ENCODE measurements at regions not wholly inside any gene's neighbourhood (a gene's known extent, or its start where the extent isn't known, plus 50 kb on each side); places are given as distances from the start of the nearest gene placed in this dataset.

DNA sequence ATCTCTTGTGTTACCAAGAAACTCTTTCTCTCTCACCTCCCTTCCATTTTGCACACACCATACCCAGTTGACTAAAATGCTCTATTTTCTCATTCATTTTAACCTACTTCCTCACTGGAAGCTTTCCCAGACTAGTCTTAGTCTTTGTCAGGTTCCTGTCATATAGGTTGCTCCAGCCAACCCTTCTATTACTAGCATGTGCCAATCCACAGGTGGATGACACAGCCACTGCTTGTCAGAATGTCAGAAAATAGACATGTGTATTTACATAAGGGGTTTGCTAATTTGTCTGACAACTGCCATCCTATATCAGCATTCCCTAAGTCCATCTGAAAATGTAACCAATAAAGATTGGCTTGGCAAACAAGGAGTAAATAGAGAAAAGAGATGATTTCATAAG, 239.2 kb upstream of the SMIM31 start:
- DNase-seq = no peak
- Mint-ChIP-seq H3K27me3 (no peaks in the 10 kb centered on the region), H3K4me3 (no peak overlapping the region), H3K4me1 (ENCODE audit: low read depth in 2 of 2) (no peaks in the 10 kb centered on the region), H3K9me3 (peaks cover 0 to 9% of the 10 kb centered on the region in 2 donors), H3K27ac (no peak overlapping the region), H3K36me3 (ENCODE audit: insufficient read depth) (no peaks in the 10 kb centered on the region)
- no peak for ATAC-seq (replicated peaks)

DNA sequence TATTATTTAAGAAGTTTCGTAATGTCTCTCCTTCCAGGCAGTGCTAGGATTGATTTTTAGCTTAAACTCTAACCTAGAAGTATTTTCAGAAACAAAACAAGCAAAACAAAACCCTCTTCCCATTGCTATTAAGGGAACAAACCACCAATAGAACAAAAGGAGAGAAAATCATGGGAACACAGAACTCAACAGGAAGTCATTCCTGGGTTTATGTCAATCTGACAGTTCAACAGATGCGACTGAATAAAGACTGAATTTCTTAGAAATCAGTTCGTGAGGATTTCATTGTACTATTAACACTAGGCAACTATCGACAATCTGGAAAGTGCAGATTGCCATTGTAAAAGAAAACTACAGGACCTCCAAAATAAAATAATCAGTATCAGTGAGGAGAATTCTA, 229.1 kb upstream of the SMIM31 start:
- peaks cover 0 to 6% of the 10 kb centered on the region in 2 donors for H3K9me3 Mint-ChIP-seq
- H3K36me3 Mint-ChIP-seq (ENCODE audit: insufficient read depth) = no peaks in the 10 kb centered on the region
- H3K27me3 Mint-ChIP-seq = no peaks in the 10 kb centered on the region
- no peaks in the 10 kb centered on the region for H3K4me1 Mint-ChIP-seq (ENCODE audit: low read depth in 2 of 2)
- DNase-seq = no peak
- no peak for ATAC-seq (replicated peaks)
- H3K4me3 Mint-ChIP-seq = no peak overlapping the region
- H3K27ac Mint-ChIP-seq = no peak overlapping the region

DNA sequence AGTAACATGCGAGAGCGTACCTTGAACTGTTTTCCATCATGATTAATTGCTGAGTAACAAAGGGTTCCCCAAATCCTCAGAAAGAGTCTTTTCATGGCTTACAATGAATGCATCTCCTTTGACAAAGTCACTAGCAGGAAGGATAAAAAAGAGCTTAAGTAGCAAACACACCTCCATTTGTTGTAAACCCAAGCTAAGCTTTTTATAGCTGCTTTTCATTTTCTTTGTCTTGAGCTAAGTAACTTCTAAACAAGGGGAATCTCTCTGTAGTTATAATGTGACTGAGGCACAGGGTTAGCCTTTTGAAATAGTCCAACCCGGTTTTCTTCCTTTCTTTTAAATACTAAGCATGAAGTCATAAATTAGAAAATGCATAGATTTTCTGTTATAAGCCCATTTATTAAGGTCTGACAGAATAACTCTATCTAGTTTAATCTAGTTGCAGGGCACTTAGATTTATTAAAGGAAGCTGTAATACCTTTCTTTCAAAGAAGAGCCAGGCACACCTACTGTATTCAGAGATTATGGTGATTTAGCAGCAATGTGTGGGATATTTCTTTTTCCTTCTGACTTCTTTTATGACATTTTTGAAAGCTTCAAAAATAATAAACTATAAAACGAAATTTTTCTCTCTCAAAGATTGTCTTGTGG, 226.9 kb upstream of the SMIM31 start:
- Mint-ChIP-seq H3K27me3 (no peaks in the 10 kb centered on the region), H3K27ac (no peak overlapping the region), H3K4me1 (ENCODE audit: low read depth in 2 of 2) (no peaks in the 10 kb centered on the region), H3K36me3 (ENCODE audit: insufficient read depth) (no peaks in the 10 kb centered on the region), H3K4me3 (no peak overlapping the region), H3K9me3 (peaks cover 10 to 13% of the 10 kb centered on the region in 2 donors)
- ATAC-seq (replicated peaks) (no peak), DNase-seq (no peak)

DNA sequence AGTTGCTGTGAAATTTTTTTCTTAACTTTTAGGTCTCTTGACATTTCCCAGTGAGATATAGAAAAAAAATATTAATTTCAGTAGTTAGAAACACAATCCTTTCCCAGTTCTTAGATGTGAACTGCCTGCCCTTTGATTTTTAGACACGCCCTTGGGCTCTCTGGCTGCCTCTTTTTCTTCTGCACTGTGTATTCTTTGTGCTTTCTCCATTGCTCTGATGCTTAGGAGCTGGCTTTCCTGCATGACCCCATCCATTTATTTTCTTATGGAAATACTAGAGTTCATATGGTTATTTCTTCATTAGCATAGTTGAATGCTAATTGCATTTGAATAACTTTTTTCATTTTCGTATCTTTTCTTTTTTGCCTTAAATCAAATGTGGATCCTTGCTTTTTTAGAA, 224.9 kb upstream of the SMIM31 start:
- H3K9me3 Mint-ChIP-seq = peaks cover 8 to 10% of the 10 kb centered on the region in 2 donors
- H3K4me3 Mint-ChIP-seq = no peak overlapping the region
- H3K27ac Mint-ChIP-seq = no peak overlapping the region
- no peaks in the 10 kb centered on the region for H3K36me3 Mint-ChIP-seq (ENCODE audit: insufficient read depth)
- ATAC-seq (replicated peaks) (no peak), DNase-seq (no peak)
- H3K27me3 Mint-ChIP-seq = no peaks in the 10 kb centered on the region
- no peaks in the 10 kb centered on the region for H3K4me1 Mint-ChIP-seq (ENCODE audit: low read depth in 2 of 2)

DNA sequence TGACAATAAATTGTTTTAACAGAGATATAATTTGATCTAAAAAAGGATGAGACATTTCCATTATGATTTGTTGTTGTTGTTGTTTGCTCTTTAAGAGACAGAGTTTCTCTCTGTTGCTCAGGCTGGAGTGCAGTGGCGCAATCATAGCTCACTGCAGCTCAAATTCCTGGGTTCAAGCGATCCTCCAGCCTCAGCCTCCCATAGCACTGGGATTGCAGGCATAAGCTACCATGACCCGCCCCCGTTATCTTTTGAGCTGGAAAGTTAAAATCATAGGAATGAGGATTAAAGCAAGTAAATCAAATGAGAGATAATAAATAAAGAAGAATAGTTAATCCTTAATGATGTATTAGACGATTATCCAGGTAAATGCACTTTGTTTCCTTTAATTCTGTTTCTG, 224.4 kb upstream of the SMIM31 start:
- H3K9me3 Mint-ChIP-seq = peaks cover 8 to 10% of the 10 kb centered on the region in 2 donors
- H3K27ac Mint-ChIP-seq = no peak overlapping the region
- ATAC-seq (replicated peaks) (no peak), DNase-seq (no peak)
- H3K4me1 Mint-ChIP-seq (ENCODE audit: low read depth in 2 of 2) = no peaks in the 10 kb centered on the region
- no peaks in the 10 kb centered on the region for H3K27me3 Mint-ChIP-seq
- no peak overlapping the region for H3K4me3 Mint-ChIP-seq
- H3K36me3 Mint-ChIP-seq (ENCODE audit: insufficient read depth) = no peaks in the 10 kb centered on the region

DNA sequence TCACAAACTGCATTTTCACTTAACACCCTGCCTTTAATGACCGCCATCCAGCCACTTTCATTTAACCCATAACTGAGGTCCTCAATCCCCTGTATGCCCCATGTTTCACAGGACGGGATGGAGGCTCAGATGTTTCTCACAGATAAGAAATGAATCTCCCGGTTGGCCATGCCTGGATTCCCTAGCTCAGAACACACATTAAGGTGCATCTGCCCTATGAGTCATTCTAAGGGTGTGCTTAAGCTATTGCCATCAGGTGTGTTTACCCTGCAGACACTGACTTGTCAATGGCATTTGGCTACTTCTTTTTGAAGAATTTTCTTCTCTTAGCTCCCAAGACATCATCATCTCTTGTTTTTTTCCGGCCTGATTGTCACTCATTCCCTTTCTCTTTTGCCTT, 222.6 kb upstream of the SMIM31 start:
- no peak for ATAC-seq (replicated peaks)
- Mint-ChIP-seq H3K27me3 (no peaks in the 10 kb centered on the region), H3K36me3 (ENCODE audit: insufficient read depth) (no peaks in the 10 kb centered on the region), H3K9me3 (peaks cover 8 to 11% of the 10 kb centered on the region in 2 donors), H3K4me1 (ENCODE audit: low read depth in 2 of 2) (no peaks in the 10 kb centered on the region), H3K27ac (no peak overlapping the region), H3K4me3 (no peak overlapping the region)
- DNase-seq = no peak

DNA sequence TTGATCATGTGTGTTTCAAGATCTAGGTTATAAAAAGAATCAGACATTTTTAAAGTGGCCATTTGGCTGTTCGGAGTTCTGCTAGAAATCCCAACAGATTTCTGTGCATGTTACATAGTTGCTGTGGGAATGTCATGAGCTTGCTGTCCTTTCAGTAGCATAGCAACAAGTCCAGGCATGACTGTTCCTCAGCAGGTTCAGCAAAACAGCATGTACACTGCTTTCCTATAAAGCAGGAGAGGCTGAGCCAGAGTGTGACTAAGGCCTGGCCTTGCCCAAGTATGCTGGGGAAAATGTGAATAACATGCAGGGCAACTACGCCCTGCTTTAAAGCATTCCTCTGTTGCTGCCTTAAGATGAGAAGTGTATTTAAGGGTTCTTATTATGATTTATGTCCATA, 217.1 kb upstream of the SMIM31 start:
- H3K27ac Mint-ChIP-seq = no peak overlapping the region
- no peaks in the 10 kb centered on the region for H3K27me3 Mint-ChIP-seq
- ATAC-seq (replicated peaks) = no peak
- H3K4me3 Mint-ChIP-seq = no peak overlapping the region
- DNase-seq = no peak
- H3K36me3 Mint-ChIP-seq (ENCODE audit: insufficient read depth) = no peaks in the 10 kb centered on the region
- H3K4me1 Mint-ChIP-seq (ENCODE audit: low read depth in 2 of 2) = no peaks in the 10 kb centered on the region
- peaks cover 8 to 9% of the 10 kb centered on the region in 2 donors for H3K9me3 Mint-ChIP-seq

DNA sequence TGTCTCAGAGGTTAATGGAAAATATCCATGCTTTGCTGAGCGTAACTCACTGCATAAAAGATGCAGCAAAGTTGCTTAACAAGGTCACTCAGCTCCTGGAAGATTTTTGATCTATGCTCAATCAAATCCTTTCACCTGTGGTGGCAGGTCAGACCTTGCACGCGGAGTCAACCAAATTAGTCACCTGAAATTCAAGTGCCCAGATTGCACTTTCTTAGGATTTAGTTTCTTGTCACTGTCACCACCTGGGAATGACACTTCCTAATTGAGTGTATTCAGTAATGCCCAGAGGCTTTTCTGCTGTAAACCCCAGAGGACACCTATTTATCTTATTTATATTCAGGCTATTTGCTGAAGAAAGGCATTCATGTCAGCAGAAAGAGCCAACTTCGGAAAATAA, 215.8 kb upstream of the SMIM31 start:
- no peak for ATAC-seq (replicated peaks)
- no peak overlapping the region for H3K27ac Mint-ChIP-seq
- DNase-seq = no peak
- no peak overlapping the region for H3K4me3 Mint-ChIP-seq
- H3K9me3 Mint-ChIP-seq = peaks cover 8 to 9% of the 10 kb centered on the region in 2 donors
- H3K27me3 Mint-ChIP-seq = no peaks in the 10 kb centered on the region
- no peaks in the 10 kb centered on the region for H3K36me3 Mint-ChIP-seq (ENCODE audit: insufficient read depth)
- no peaks in the 10 kb centered on the region for H3K4me1 Mint-ChIP-seq (ENCODE audit: low read depth in 2 of 2)

DNA sequence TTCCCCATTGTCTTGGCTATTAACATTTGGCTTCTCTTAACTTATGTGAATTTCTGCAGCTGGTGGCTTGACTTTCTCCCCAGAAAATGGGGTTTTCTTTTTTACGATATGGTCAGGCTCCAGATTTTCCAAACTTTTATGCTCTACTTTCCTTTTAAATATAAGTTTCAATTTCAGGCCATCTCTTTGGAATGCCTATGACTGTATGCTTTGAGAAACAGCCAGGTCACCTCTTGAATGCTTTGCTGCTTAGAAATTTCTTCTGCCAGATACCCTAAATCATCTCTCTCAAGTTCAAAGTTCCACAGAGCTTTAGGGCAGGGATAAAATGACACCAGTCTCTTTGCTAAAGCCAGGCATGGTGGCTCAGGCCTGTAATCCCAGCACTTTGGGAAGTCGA, 212.9 kb upstream of the SMIM31 start:
- Mint-ChIP-seq H3K4me3 (no peak overlapping the region), H3K36me3 (ENCODE audit: insufficient read depth) (no peaks in the 10 kb centered on the region), H3K27ac (no peak overlapping the region), H3K4me1 (ENCODE audit: low read depth in 2 of 2) (no peaks in the 10 kb centered on the region), H3K27me3 (no peaks in the 10 kb centered on the region), H3K9me3 (peaks cover 9% of the 10 kb centered on the region in 2 donors)
- DNase-seq = no peak
- no peak for ATAC-seq (replicated peaks)

DNA sequence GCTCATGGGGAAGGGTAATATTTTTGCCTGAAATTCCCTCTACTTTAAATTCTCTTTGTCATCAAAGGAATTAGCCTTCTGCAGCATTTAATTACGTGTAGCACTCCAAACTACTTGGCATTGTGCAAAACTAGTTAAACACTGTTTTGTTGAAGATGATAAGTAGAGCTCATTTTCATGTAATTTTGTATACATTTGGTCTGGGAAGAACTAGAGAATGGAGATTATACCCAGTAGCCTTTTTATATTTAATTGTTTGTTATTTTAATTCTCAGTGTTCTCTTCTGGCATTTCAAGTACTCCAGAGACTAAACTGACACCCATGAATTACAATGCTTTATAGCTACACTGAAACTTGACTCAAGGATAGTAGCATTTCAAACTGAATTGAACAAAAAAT, 211.5 kb upstream of the SMIM31 start:
- Mint-ChIP-seq H3K27ac (no peak overlapping the region), H3K9me3 (peaks cover 9% of the 10 kb centered on the region in 2 donors), H3K36me3 (ENCODE audit: insufficient read depth) (no peaks in the 10 kb centered on the region), H3K4me3 (no peak overlapping the region), H3K27me3 (no peaks in the 10 kb centered on the region), H3K4me1 (ENCODE audit: low read depth in 2 of 2) (no peaks in the 10 kb centered on the region)
- ATAC-seq (replicated peaks) (no peak), DNase-seq (no peak)

DNA sequence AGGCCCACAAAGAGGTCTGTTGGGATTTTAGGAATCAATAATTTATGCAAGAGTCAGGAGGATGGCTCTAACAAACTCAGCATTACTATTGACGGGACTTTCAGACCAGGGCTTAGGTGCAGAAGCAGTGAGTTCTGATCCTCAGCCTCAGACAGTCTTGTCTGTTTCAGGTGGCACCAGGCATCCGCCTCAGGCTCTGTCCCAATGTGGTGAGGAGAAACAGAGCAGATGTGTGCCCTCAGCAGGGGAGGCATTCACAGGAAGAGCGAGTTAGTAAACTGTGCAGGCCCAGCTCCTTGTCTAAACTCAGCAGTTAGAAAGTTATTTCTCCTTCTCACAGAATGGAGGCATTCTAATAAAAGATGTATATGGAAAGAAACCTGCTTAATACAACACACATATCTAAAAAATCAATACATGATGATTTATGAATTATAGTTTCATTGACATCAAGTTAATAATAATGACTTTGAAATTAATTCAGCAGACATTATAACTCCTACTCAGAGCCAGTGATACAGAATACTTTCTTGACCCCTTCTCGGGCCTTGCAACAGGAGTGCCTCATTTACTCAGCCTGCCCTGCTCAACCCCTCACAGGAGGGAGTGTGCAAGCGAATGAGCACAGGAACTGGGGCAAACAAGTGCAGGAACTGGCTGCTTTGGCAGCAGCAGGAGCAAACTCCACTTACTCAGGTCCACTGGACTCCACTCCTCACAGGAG, 202.8 kb upstream of the SMIM31 start:
- Mint-ChIP-seq H3K27ac (no peak overlapping the region), H3K9me3 (peaks cover 0 to 2% of the 10 kb centered on the region in 2 donors), H3K4me1 (ENCODE audit: low read depth in 2 of 2) (no peaks in the 10 kb centered on the region), H3K36me3 (ENCODE audit: insufficient read depth) (no peaks in the 10 kb centered on the region), H3K27me3 (no peaks in the 10 kb centered on the region), H3K4me3 (no peak overlapping the region)
- ATAC-seq (replicated peaks) (no peak), DNase-seq (no peak)

DNA sequence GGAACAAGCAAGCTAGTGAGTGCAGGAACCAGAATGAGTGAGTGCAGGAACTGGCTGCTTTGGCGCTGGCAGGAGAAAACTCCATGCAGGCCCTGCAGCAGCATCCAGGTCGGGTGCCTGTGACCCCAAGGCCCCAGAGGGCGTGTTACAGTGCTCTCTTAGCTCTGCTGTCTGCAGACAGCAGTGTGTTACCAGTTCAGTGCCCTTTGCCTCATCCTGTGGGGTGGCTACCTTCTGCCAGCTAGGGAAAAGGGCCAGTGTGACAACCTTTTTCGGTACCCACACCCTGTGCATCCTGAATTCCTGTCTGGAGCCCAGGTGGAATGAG, 202.3 kb upstream of the SMIM31 start:
- no peak overlapping the region for H3K27ac Mint-ChIP-seq
- DNase-seq (no peak), ATAC-seq (replicated peaks) (no peak)
- peaks cover 0 to 2% of the 10 kb centered on the region in 2 donors for H3K9me3 Mint-ChIP-seq
- H3K27me3 Mint-ChIP-seq = no peaks in the 10 kb centered on the region
- H3K4me1 Mint-ChIP-seq (ENCODE audit: low read depth in 2 of 2) = no peaks in the 10 kb centered on the region
- no peaks in the 10 kb centered on the region for H3K36me3 Mint-ChIP-seq (ENCODE audit: insufficient read depth)
- no peak overlapping the region for H3K4me3 Mint-ChIP-seq

DNA sequence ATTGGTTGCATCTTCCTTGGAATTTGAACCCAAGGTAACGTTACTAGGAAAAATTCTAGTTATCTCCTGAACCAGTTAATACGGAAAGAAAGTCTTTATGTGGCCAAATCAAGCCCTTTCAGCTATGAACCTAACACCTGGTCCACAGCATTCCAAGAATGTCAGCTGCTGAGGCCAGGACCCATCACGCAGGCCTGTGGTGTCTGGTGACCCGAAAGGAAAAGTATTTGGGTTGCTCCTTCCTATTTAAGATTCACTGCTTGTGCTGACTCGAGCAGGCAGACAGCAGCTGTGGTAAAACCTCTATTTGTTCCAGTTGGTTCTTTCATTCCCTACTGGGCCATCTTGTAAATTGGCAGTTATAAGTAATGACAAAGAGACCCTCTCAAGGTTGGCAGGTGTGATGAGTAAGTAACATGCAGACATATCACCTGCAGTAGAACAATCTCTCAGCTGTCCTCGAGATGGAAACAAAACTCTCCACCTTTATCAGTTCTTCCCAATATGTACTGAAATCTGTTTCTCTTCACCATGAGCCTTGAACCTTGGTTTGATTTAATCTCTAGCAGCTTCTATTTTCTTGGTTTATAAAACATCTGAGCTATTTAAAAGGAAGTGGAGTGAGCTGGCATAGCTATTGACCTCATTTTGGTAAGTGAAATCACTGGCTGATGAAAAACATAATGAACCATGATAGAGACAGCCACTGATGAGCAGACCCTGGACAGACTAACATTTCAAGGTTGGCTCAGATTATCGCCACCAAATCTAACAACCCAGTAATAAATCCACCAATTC, 182.1 kb upstream of the SMIM31 start:
- H3K27me3 Mint-ChIP-seq = no peaks in the 10 kb centered on the region
- no peak overlapping the region for H3K4me3 Mint-ChIP-seq
- H3K27ac Mint-ChIP-seq = no peak overlapping the region
- H3K36me3 Mint-ChIP-seq (ENCODE audit: insufficient read depth) = no peaks in the 10 kb centered on the region
- no peak for DNase-seq
- ATAC-seq (replicated peaks) = no peak
- H3K4me1 Mint-ChIP-seq (ENCODE audit: low read depth in 2 of 2) = no peaks in the 10 kb centered on the region
- H3K9me3 Mint-ChIP-seq = no peaks in the 10 kb centered on the region

DNA sequence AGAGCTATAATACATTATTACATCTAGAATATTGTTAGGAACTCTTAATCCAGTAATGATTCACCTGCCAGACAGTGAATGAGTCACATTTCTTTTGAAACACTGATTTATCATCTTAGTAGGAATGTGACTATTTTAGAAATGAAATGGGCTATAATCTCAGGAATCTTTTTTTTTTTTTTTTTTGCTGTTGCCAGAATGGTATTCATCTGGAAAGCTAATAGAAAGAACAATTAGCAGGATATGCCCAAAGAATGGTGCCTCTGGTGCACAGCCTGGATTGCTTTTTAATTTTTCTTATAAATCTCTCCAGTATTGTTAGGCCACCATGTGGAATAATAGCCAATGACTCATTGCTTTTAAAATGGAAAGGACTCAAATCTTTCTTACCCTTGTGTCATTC, 181.1 kb upstream of the SMIM31 start:
- H3K36me3 Mint-ChIP-seq (ENCODE audit: insufficient read depth) = no peaks in the 10 kb centered on the region
- no peak overlapping the region for H3K27ac Mint-ChIP-seq
- H3K27me3 Mint-ChIP-seq = no peaks in the 10 kb centered on the region
- no peaks in the 10 kb centered on the region for H3K4me1 Mint-ChIP-seq (ENCODE audit: low read depth in 2 of 2)
- H3K9me3 Mint-ChIP-seq = peaks cover 0 to 5% of the 10 kb centered on the region in 2 donors
- DNase-seq (no peak), ATAC-seq (replicated peaks) (no peak)
- no peak overlapping the region for H3K4me3 Mint-ChIP-seq

Measured in effector memory CD8-positive, alpha-beta T cell (primary cell).